GM12878 (cell line): ENCODE measurements at regions not wholly inside any gene's neighbourhood (a gene's known extent, or its start where the extent isn't known, plus 50 kb on each side); places are given as distances from the start of the nearest gene placed in this dataset.

Source experiments
- ATAC-seq: fragments of 200-7000 bp; cut with Tn5 transposase; 3 replicates; pipeline ENCODE4 v1.9.1; 2020; ENCODE audit warnings: mild to moderate bottlenecking, moderate library complexity
- BruUV-seq: library from RNA; stranded (reverse); fragments of 400-500 nt; replicated peaks from 2 replicates; lab custom pipeline; 2021; lab: Mats Ljungman, UMichigan
- CTCF ChIA-PET: fragments of 300-600 bp; sonication (Branson Sonifier 250); formaldehyde crosslinking; extraction: SDS; loops from one replicate; lab custom pipeline; 2021; ENCODE audit warnings: inconsistent platforms; lab: Yijun Ruan, JAX
- POLR2A ChIA-PET: fragments of 350-600 bp; formaldehyde crosslinking; extraction: SDS; loops from one replicate; lab custom pipeline; 2021; ENCODE audit warnings: inconsistent platforms; lab: Charles Lee
- RAD21 ChIA-PET: fragments of 300-600 bp; sonication (Branson Sonifier 250); formaldehyde crosslinking; loops from one replicate; lab custom pipeline; 2023; ENCODE audit warnings: antibody characterized with exemption; ENCODE audit not compliant: unreplicated experiment; lab: Charles Lee
- SMC1A ChIA-PET: fragments of 300-600 bp; sonication (Branson Sonifier 250); formaldehyde crosslinking; loops from one replicate; lab custom pipeline; 2023; ENCODE audit not compliant: unreplicated experiment, uncharacterized antibody; lab: Charles Lee
- DNase-seq: peaks from one replicate; pipeline ENCODE4 v3.0.0-alpha.2; 2011; ENCODE audit warnings: low read depth, low spot score
- FAIRE-seq: peaks from 3 replicates; lab custom pipeline; 2011; peaks lifted over from hg19 to GRCh38; lab: Jason Lieb, UNC
- H2AFZ ChIP-seq: 2 replicates; pipeline ENCODE4 v1.6.0; 2011; ENCODE audit warnings: low read depth, low read length, control low read depth; ENCODE audit not compliant: control insufficient read depth
- H3K27ac ChIP-seq: 2 replicates; pipeline ENCODE4 v1.5.1; 2011; ENCODE audit warnings: control low read depth; ENCODE audit not compliant: control insufficient read depth, insufficient read depth
- H3K27me3 ChIP-seq, 2 experiments: replicated peaks in 1 of 2; 2 replicates each; pipeline versions ENCODE4 v1.6.0 to v1.6.1; 2011; ENCODE audit warnings: low read length in 1 of 2; ENCODE audit not compliant: control insufficient read depth in 2 of 2, insufficient read depth in 2 of 2
- H3K36me3 ChIP-seq, 2 experiments: 2 replicates each; pipeline ENCODE4 v1.5.1; 2011; ENCODE audit warnings: low read length in 1 of 2; ENCODE audit not compliant: control insufficient read depth in 2 of 2, insufficient read depth in 2 of 2
- H3K4me1 ChIP-seq: 2 replicates; pipeline ENCODE4 v1.6.1; 2011; ENCODE audit warnings: mild to moderate bottlenecking, low read length, moderate library complexity, mixed read lengths; ENCODE audit not compliant: control insufficient read depth, insufficient read depth
- H3K4me2 ChIP-seq: 2 replicates; pipeline ENCODE4 v1.6.0; 2011; ENCODE audit warnings: control low read depth; ENCODE audit not compliant: control insufficient read depth, insufficient read depth
- H3K4me3 ChIP-seq: fragments of 200-600 bp; sonication (generic); 2 replicates; pipeline ENCODE4 v1.5.1; 2016
- H3K79me2 ChIP-seq: 2 replicates; pipeline ENCODE4 v1.6.0; 2011; ENCODE audit warnings: low read length; ENCODE audit not compliant: control insufficient read depth, insufficient read depth
- H3K9ac ChIP-seq: 2 replicates; pipeline ENCODE4 v1.8.0; 2011; ENCODE audit warnings: low read length, control low read depth, mixed read lengths; ENCODE audit not compliant: control insufficient read depth, insufficient read depth
- H3K9me3 ChIP-seq: replicated peaks from 3 replicates; pipeline ENCODE4 v1.5.1; 2011; ENCODE audit warnings: mild to moderate bottlenecking, low read length; ENCODE audit not compliant: control insufficient read depth, insufficient read depth
- H4K20me1 ChIP-seq: 2 replicates; pipeline ENCODE4 v1.6.0; 2011; ENCODE audit not compliant: control insufficient read depth, insufficient read depth
- ATF3 ChIP-seq: IDR thresholded peaks from 2 replicates; pipeline ENCODE4 v1.6.1; 2011; ENCODE audit warnings: low read depth, mild to moderate bottlenecking, low read length, moderate library complexity, borderline replicate concordance; ENCODE audit errors: extremely low read depth
- BCL11A ChIP-seq: IDR thresholded peaks from 2 replicates; pipeline ENCODE4 v1.6.1; 2011; ENCODE audit warnings: low read depth, low read length
- BCL3 ChIP-seq: IDR thresholded peaks from 2 replicates; pipeline ENCODE4 v1.6.1; 2011; ENCODE audit warnings: borderline replicate concordance, low read depth, mild to moderate bottlenecking, moderate library complexity, low read length; ENCODE audit not compliant: insufficient read depth, poor library complexity, severe bottlenecking
- BHLHE40 ChIP-seq, 2 experiments: fragments of 450-650 bp in 1 of 2; IDR thresholded peaks; 2 replicates each; pipeline ENCODE4 v1.6.1; 2011 to 2017; ENCODE audit warnings: low read depth in 2 of 2, borderline replicate concordance in 1 of 2, improper control_type of control experiment in 1 of 2, low read length in 1 of 2, mild to moderate bottlenecking in 1 of 2
- CEBPB ChIP-seq, 2 experiments: fragments of 150-350 bp in 1 of 2; IDR thresholded peaks; 2 replicates each; pipeline ENCODE4 v1.6.1; 2012 to 2014; ENCODE audit warnings: low read depth in 2 of 2, low read length in 2 of 2, borderline replicate concordance in 1 of 2, inconsistent platforms in 1 of 2
- CREM ChIP-seq: IDR thresholded peaks from 2 replicates; pipeline ENCODE4 v1.6.1; 2014; ENCODE audit warnings: antibody characterized with exemption, low read depth
- DPF2 ChIP-seq: fragments of 450-650 bp; IDR thresholded peaks from 2 replicates; pipeline ENCODE4 v1.6.1; 2017; ENCODE audit warnings: mild to moderate bottlenecking
- HCFC1 ChIP-seq: fragments of 150-350 bp; IDR thresholded peaks from 2 replicates; pipeline ENCODE4 v1.6.1; 2014; ENCODE audit warnings: low read length
- HDGF ChIP-seq: fragments of 450-650 bp; IDR thresholded peaks from 2 replicates; pipeline ENCODE4 v1.6.1; 2016; ENCODE audit warnings: antibody characterized with exemption
- MXI1 ChIP-seq: fragments of 150-350 bp; IDR thresholded peaks from 2 replicates; pipeline ENCODE4 v1.6.1; 2011; ENCODE audit warnings: low read depth, mild to moderate bottlenecking, inconsistent platforms, low read length, improper control_type of control experiment
- NR2C2 ChIP-seq: IDR thresholded peaks from 2 replicates; pipeline ENCODE4 v1.6.1; 2011; ENCODE audit warnings: borderline replicate concordance, low read depth; ENCODE audit not compliant: control insufficient read depth, insufficient read length
- POLR2A ChIP-seq: IDR thresholded peaks from 2 replicates; pipeline ENCODE4 v1.6.1; 2011; ENCODE audit warnings: low read depth, mild to moderate bottlenecking, low read length
- POLR2AphosphoS2 ChIP-seq: IDR thresholded peaks from 2 replicates; pipeline ENCODE4 v1.6.1; 2011; ENCODE audit warnings: low read depth, mild to moderate bottlenecking, low read length, improper control_type of control experiment, moderate library complexity
- STAT3 ChIP-seq: IDR thresholded peaks from 2 replicates; pipeline ENCODE4 v1.6.1; 2011; ENCODE audit warnings: low read depth, low read length, improper control_type of control experiment
- TAF1 ChIP-seq: IDR thresholded peaks from 2 replicates; pipeline ENCODE4 v1.6.1; 2011; ENCODE audit warnings: mild to moderate bottlenecking, low read depth, low read length, borderline replicate concordance
- USF2 ChIP-seq: IDR thresholded peaks from 2 replicates; pipeline ENCODE4 v1.6.1; 2011; ENCODE audit warnings: low read depth, low read length, improper control_type of control experiment, borderline replicate concordance
- ZNF24 ChIP-seq: fragments of 450-650 bp; IDR thresholded peaks from 2 replicates; pipeline ENCODE4 v1.6.1; 2017; ENCODE audit warnings: antibody characterized with exemption, mild to moderate bottlenecking
- ZNF592 ChIP-seq: fragments of 450-650 bp; IDR thresholded peaks from 2 replicates; pipeline ENCODE4 v1.6.1; 2017; ENCODE audit warnings: mild to moderate bottlenecking, moderate library complexity
- WGBS: methylation state at CpG from one replicate; pipeline ENCODE4 v1.1.6; 2016; ENCODE audit warnings: low lambda C conversion rate; ENCODE audit not compliant: insufficient replicate concordance, insufficient coverage; ENCODE audit errors: missing lambda C conversion rate; 5-methylcytosine and 5-hydroxymethylcytosine counted together
- in situ Hi-C: fragments of 300-500 bp; cut with MboI; formaldehyde crosslinking; loops from 9 replicates; pipeline ENCODE4 v1.14.3; 2018; ENCODE audit warnings: mixed read lengths
- intact Hi-C: fragments of 100-400 bp; cut with micrococcal nuclease; formaldehyde crosslinking; loops from one replicate; pipeline ENCODE4 v1.14.2; 2022; ENCODE audit not compliant: unreplicated experiment

- TF ChIP-seq DPF2, result no peak
- TF ChIP-seq, all 136 proteins: peak for 0
These were observed 169.3 kb upstream of the IFNG-AS1 start (continued) for GRCh38 chr12:67819902-67820301.

GRCh38 chr12:67820694-67821093, 168.6 kb upstream of the IFNG-AS1 start:
- Histone ChIP-seq H4K20me1 (no peaks in the 10 kb centered on the region), H3K27ac (no peak overlapping the region), H2AFZ (no peak overlapping the region), H3K79me2 (no peaks in the 10 kb centered on the region), H3K4me2 (no peak overlapping the region), H3K4me3 (no peak overlapping the region), H3K4me1 (no peaks in the 10 kb centered on the region), H3K36me3 (no peaks in the 10 kb centered on the region), H3K27me3 (no peaks in the 10 kb centered on the region), H3K9me3 (no peaks in the 10 kb centered on the region; the same call in 2 of the 3 replicates), H3K9ac (no peak overlapping the region)
- TF ChIP-seq USF2, result no peak
- no peak for TF ChIP-seq POLR2A
- no peak for TF ChIP-seq CEBPB (IDR thresholded peaks at IDR 0.05; ENCODE audit: borderline replicate concordance in 1 of 2, low read depth in 2 of 2, low read length in 2 of 2)
- no peak for TF ChIP-seq MXI1
- no peak for TF ChIP-seq STAT3
- TF ChIP-seq NR2C2, result no peak
- TF ChIP-seq BHLHE40 (IDR thresholded peaks at IDR 0.05; ENCODE audit: borderline replicate concordance in 1 of 2, low read depth in 2 of 2, low read length in 1 of 2), result no peak
- no peak for TF ChIP-seq BCL11A
- TF ChIP-seq HCFC1, result no peak
- no peak for TF ChIP-seq ZNF24
- no peak for TF ChIP-seq POLR2AphosphoS2
- no peak for TF ChIP-seq HDGF
- no peak for TF ChIP-seq BCL3
- no peak for TF ChIP-seq ZNF592
- TF ChIP-seq CREM, result no peak
- no peak for TF ChIP-seq ATF3
- TF ChIP-seq TAF1, result no peak
- DNase-seq (no peak), FAIRE-seq (no peak), ATAC-seq (no peak)
- intact Hi-C loops (no loop called here), in situ Hi-C loops (no loop called here)
- POLR2A ChIA-PET, result no interaction called here
- 89% methylated on average over 7 of the region's 7 CpGs for WGBS
- SMC1A ChIA-PET, result interaction anchor here (1.2 kb wide), 1 partner anchor 9 kb away, joined by 3 read pairs; no protein-coding TSS in a partner anchor
- CTCF ChIA-PET, result no interaction called here
- BruUV-seq, result no TSS peak
- RAD21 ChIA-PET, result no interaction called here
